ENCODE measurements at regions not wholly inside any gene's neighbourhood (a gene's known extent, or its start where the extent isn't known, plus 50 kb on each side); places are given as distances from the start of the nearest gene placed in this dataset.

DNA sequence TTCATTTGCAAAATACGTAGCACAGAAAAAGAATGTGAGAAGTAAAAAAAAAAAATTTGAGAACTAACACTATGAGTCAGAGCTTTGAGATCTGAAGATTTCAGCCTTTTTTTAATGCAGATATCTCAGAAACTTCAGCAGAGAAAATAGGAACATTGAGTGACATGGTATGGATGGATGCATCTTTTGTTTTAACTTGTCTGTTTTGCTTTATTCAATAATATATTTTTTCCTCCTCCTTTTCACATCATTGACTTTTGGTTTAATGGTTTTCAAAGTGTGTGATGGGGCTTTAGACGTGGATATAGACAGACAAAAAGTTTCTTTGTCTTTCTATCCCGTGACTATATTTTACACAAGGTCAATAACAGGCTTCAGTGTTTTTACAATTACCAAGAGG lies 426.7 kb upstream of the FRG2C start:
- TF ChIP-seq, protein P1, sequence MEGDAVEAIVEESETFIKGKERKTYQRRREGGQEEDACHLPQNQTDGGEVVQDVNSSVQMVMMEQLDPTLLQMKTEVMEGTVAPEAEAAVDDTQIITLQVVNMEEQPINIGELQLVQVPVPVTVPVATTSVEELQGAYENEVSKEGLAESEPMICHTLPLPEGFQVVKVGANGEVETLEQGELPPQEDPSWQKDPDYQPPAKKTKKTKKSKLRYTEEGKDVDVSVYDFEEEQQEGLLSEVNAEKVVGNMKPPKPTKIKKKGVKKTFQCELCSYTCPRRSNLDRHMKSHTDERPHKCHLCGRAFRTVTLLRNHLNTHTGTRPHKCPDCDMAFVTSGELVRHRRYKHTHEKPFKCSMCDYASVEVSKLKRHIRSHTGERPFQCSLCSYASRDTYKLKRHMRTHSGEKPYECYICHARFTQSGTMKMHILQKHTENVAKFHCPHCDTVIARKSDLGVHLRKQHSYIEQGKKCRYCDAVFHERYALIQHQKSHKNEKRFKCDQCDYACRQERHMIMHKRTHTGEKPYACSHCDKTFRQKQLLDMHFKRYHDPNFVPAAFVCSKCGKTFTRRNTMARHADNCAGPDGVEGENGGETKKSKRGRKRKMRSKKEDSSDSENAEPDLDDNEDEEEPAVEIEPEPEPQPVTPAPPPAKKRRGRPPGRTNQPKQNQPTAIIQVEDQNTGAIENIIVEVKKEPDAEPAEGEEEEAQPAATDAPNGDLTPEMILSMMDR (IDR thresholded peaks at IDR 0.05 in 2 of 3, conservative IDR thresholded peaks at IDR 0.05 in 1 of 3; ENCODE audit: control insufficient read depth in 2 of 3, extremely low read depth in 1 of 3, insufficient read depth in 1 of 3, low read depth in 3 of 3, low read length in 3 of 3) = no peak
- TF ChIP-seq CHD4 (IDR thresholded peaks at IDR 0.05) (no peak), KAT2A (conservative IDR thresholded peaks at IDR 0.05; ENCODE audit: control insufficient read depth, low read depth, low read length) (no peak), JUNB (IDR thresholded peaks at IDR 0.05) (no peak), POLR2AphosphoS5 (IDR thresholded peaks at IDR 0.05; ENCODE audit: low read length) (no peak), RAD51 (IDR thresholded peaks at IDR 0.05) (no peak), SMAD1 (IDR thresholded peaks at IDR 0.05; ENCODE audit: low read depth, partially characterized antibody) (no peak), POLR2A (IDR thresholded peaks at IDR 0.05; ENCODE audit: low read depth, low read length) (no peak), SMC3 (IDR thresholded peaks at IDR 0.05; ENCODE audit: borderline replicate concordance, low read length) (no peak)
- TF ChIP-seq, protein P2, sequence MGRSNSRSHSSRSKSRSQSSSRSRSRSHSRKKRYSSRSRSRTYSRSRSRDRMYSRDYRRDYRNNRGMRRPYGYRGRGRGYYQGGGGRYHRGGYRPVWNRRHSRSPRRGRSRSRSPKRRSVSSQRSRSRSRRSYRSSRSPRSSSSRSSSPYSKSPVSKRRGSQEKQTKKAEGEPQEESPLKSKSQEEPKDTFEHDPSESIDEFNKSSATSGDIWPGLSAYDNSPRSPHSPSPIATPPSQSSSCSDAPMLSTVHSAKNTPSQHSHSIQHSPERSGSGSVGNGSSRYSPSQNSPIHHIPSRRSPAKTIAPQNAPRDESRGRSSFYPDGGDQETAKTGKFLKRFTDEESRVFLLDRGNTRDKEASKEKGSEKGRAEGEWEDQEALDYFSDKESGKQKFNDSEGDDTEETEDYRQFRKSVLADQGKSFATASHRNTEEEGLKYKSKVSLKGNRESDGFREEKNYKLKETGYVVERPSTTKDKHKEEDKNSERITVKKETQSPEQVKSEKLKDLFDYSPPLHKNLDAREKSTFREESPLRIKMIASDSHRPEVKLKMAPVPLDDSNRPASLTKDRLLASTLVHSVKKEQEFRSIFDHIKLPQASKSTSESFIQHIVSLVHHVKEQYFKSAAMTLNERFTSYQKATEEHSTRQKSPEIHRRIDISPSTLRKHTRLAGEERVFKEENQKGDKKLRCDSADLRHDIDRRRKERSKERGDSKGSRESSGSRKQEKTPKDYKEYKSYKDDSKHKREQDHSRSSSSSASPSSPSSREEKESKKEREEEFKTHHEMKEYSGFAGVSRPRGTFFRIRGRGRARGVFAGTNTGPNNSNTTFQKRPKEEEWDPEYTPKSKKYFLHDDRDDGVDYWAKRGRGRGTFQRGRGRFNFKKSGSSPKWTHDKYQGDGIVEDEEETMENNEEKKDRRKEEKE (IDR thresholded peaks at IDR 0.05) = no peak

Data from GM12878 (cell line).